Neural cell (in vitro differentiated cells): ENCODE measurements at regions not wholly inside any gene's neighbourhood (a gene's known extent, or its start where the extent isn't known, plus 50 kb on each side); places are given as distances from the start of the nearest gene placed in this dataset.

Source experiments
- CTCF ChIP-seq: fragments of 450-650 bp; IDR thresholded peaks from 2 replicates; pipeline ENCODE4 v1.5.1; 2014; ENCODE audit warnings: antibody characterized with exemption, mild to moderate bottlenecking, moderate library complexity; ENCODE audit not compliant: poor library complexity, severe bottlenecking
- EP300 ChIP-seq: fragments of 450-650 bp; conservative IDR thresholded peaks from 2 replicates; pipeline ENCODE4 v1.6.1; 2014; ENCODE audit warnings: antibody characterized with exemption, mild to moderate bottlenecking, moderate library complexity; ENCODE audit not compliant: poor library complexity, severe bottlenecking
- RAD21 ChIP-seq: fragments of 450-650 bp; conservative IDR thresholded peaks from 2 replicates; pipeline ENCODE4 v1.6.1; 2014; ENCODE audit warnings: antibody characterized with exemption, mild to moderate bottlenecking, moderate library complexity

GRCh38 chr2:237209885-237210284 lies 124.2 kb downstream of the COPS8 start:
- no peak for TF ChIP-seq EP300
- TF ChIP-seq RAD21, result no peak
- no peak for TF ChIP-seq CTCF
